H1 (cell line): ENCODE measurements at regions not wholly inside any gene's neighbourhood (a gene's known extent, or its start where the extent isn't known, plus 50 kb on each side); places are given as distances from the start of the nearest gene placed in this dataset.

Experiments
- CTCF ChIA-PET: fragments of 300-600 bp; sonication (Branson Sonifier 250); formaldehyde crosslinking; loops from one replicate; lab custom pipeline; 2021; ENCODE audit not compliant: partially characterized antibody; lab: Charles Lee
- POLR2A ChIA-PET: fragments of 300-600 bp; sonication (Branson Sonifier 250); formaldehyde crosslinking; loops from one replicate; lab custom pipeline; 2021; ENCODE audit warnings: inconsistent platforms; ENCODE audit not compliant: partially characterized antibody; lab: Charles Lee
- DNase-seq, 2 experiments: peaks; one replicate each; pipeline versions ENCODE4 v3.0.0 to v3.0.0-alpha.2; 2010 to 2022; ENCODE audit warnings: low spot score in 2 of 2, low read depth in 1 of 2, mixed read lengths in 1 of 2
- FAIRE-seq: peaks from 2 replicates; lab custom pipeline; 2011; peaks lifted over from hg19 to GRCh38; lab: Jason Lieb, UNC
- H2AFZ ChIP-seq: 2 replicates; pipeline ENCODE4 v1.8.1; 2012; ENCODE audit warnings: low read length, inconsistent platforms
- H2AK5ac ChIP-seq: 2 replicates; pipeline ENCODE4 v1.6.1; 2013; ENCODE audit warnings: low read depth, low read length
- H2BK120ac ChIP-seq: replicated peaks from 2 replicates; pipeline ENCODE3; 2013; ENCODE audit warnings: low read depth, low read length, inconsistent platforms
- H2BK12ac ChIP-seq: 2 replicates; pipeline ENCODE4 v1.6.1; 2013; ENCODE audit warnings: low read depth, low read length
- H2BK15ac ChIP-seq: 2 replicates; pipeline ENCODE4 v1.6.1; 2013; ENCODE audit warnings: low read length
- H2BK20ac ChIP-seq: 2 replicates; pipeline ENCODE4 v1.6.1; 2013; ENCODE audit warnings: low read length
- H2BK5ac ChIP-seq: 2 replicates; pipeline ENCODE4 v1.6.1; 2013; ENCODE audit warnings: low read depth, low read length
- H3K14ac ChIP-seq: 2 replicates; pipeline ENCODE4 v1.6.1; 2013; ENCODE audit warnings: inconsistent platforms; ENCODE audit not compliant: insufficient read length
- H3K18ac ChIP-seq: 2 replicates; pipeline ENCODE4 v1.6.1; 2013; ENCODE audit warnings: low read length; ENCODE audit errors: extremely low read depth
- H3K23ac ChIP-seq: 2 replicates; pipeline ENCODE4 v1.6.1; 2013; ENCODE audit warnings: inconsistent platforms; ENCODE audit not compliant: insufficient read length
- H3K23me2 ChIP-seq: 2 replicates; pipeline ENCODE4 v1.6.1; 2013; ENCODE audit warnings: low read depth, low read length
- H3K27ac ChIP-seq: 2 replicates; pipeline ENCODE4 v1.6.1; 2011; ENCODE audit warnings: low read depth, low read length, inconsistent platforms
- H3K27me3 ChIP-seq, 4 experiments: replicated peaks in 1 of 4; 1 replicate in 1 of 4; 2 replicates in 3 of 4; pipeline versions ENCODE4 v1.6.1 to v1.8.1; 2011 to 2013; ENCODE audit warnings: low read length in 3 of 4, mild to moderate bottlenecking in 3 of 4, inconsistent platforms in 2 of 4, mixed read lengths in 2 of 4, moderate library complexity in 1 of 4; ENCODE audit not compliant: control insufficient read depth in 3 of 4, insufficient read depth in 3 of 4; ENCODE audit errors: extremely low read depth in 1 of 4
- H3K36me3 ChIP-seq, 4 experiments: 2 replicates each; pipeline versions ENCODE4 v1.6.1 to v1.8.1; 2011 to 2013; ENCODE audit warnings: mild to moderate bottlenecking in 4 of 4, low read length in 3 of 4, moderate library complexity in 2 of 4, control low read depth in 1 of 4, inconsistent platforms in 1 of 4; ENCODE audit not compliant: insufficient read depth in 4 of 4, control insufficient read depth in 2 of 4
- H3K4ac ChIP-seq: replicated peaks from 2 replicates; pipeline ENCODE3; 2013; ENCODE audit warnings: low read length, low read depth, mixed read lengths, inconsistent platforms; ENCODE audit not compliant: insufficient read length
- H3K4me1 ChIP-seq, 4 experiments: replicated peaks in 1 of 4; 1 replicate in 1 of 4; 2 replicates in 3 of 4; pipeline versions ENCODE4 v1.6.1 to v1.8.1; 2011 to 2013; ENCODE audit warnings: low read length in 3 of 4, inconsistent platforms in 2 of 4, mixed read lengths in 1 of 4; ENCODE audit not compliant: insufficient read depth in 4 of 4, control insufficient read depth in 3 of 4
- H3K4me2 ChIP-seq, 2 experiments: 2 replicates each; pipeline versions ENCODE4 v1.6.1 to v1.8.1; 2011 to 2013; ENCODE audit warnings: low read depth in 2 of 2, low read length in 2 of 2, control low read depth in 1 of 2, inconsistent platforms in 1 of 2, mild to moderate bottlenecking in 1 of 2; ENCODE audit not compliant: insufficient read depth in 1 of 2
- H3K4me3 ChIP-seq, 4 experiments: fragments of 200-600, 300-600 bp in 1 of 4; sonication (generic), shearing (Covaris generic), sonication (Bioruptor Twin) in 1 of 4; 2 replicates each; pipeline versions ENCODE4 v1.5.1 to v1.8.1; 2011 to 2016; ENCODE audit warnings: low read length in 4 of 4, low read depth in 3 of 4, control low read depth in 2 of 4, inconsistent platforms in 2 of 4, mild to moderate bottlenecking in 2 of 4, mixed read lengths in 1 of 4, moderate library complexity in 1 of 4; ENCODE audit not compliant: insufficient read depth in 2 of 4; ENCODE audit errors: extremely low read depth in 1 of 4
- H3K56ac ChIP-seq: replicated peaks from 2 replicates; pipeline ENCODE3; 2013; ENCODE audit warnings: low read depth, mild to moderate bottlenecking, mixed read lengths, low read length, inconsistent platforms; ENCODE audit not compliant: insufficient read length
- H3K79me1 ChIP-seq: 2 replicates; pipeline ENCODE4 v1.6.1; 2013; ENCODE audit warnings: low read depth, low read length, control low read depth
- H3K79me2 ChIP-seq, 2 experiments: 2 replicates each; pipeline versions ENCODE4 v1.6.1 to v1.8.1; 2012 to 2013; ENCODE audit warnings: low read length in 2 of 2, mild to moderate bottlenecking in 2 of 2, inconsistent platforms in 1 of 2; ENCODE audit not compliant: insufficient read depth in 2 of 2, control insufficient read depth in 1 of 2
- H3K9ac ChIP-seq, 4 experiments: replicated peaks in 1 of 4; 1 replicate in 1 of 4; 2 replicates in 3 of 4; pipeline versions ENCODE4 v1.6.1 to v1.8.1; 2011 to 2013; ENCODE audit warnings: low read depth in 3 of 4, low read length in 3 of 4, control low read depth in 2 of 4, mild to moderate bottlenecking in 2 of 4, moderate library complexity in 2 of 4, inconsistent platforms in 1 of 4; ENCODE audit errors: extremely low read depth in 1 of 4
- H3K9me3 ChIP-seq, 2 experiments: 2 replicates each; pipeline versions ENCODE4 v1.6.1 to v1.8.1; 2012 to 2013; ENCODE audit warnings: mild to moderate bottlenecking in 2 of 2, moderate library complexity in 2 of 2, control low read depth in 1 of 2, inconsistent platforms in 1 of 2, low read depth in 1 of 2, low read length in 1 of 2, mixed read lengths in 1 of 2; ENCODE audit not compliant: insufficient read depth in 2 of 2
- H4K20me1 ChIP-seq, 2 experiments: replicated peaks in 1 of 2; 2 replicates each; pipeline versions ENCODE3 to v1.8.1; 2011 to 2013; ENCODE audit warnings: inconsistent platforms in 2 of 2, low read length in 2 of 2, mild to moderate bottlenecking in 1 of 2; ENCODE audit not compliant: insufficient read depth in 2 of 2, control insufficient read depth in 1 of 2
- H4K5ac ChIP-seq: 2 replicates; pipeline ENCODE4 v1.6.1; 2013; ENCODE audit warnings: low read length, low read depth, mixed read lengths, inconsistent platforms; ENCODE audit not compliant: insufficient read length
- H4K8ac ChIP-seq: 2 replicates; pipeline ENCODE4 v1.8.0; 2013; ENCODE audit warnings: mild to moderate bottlenecking, moderate library complexity, low read length, inconsistent platforms; ENCODE audit not compliant: insufficient read depth; ENCODE audit errors: extremely low read depth
- H4K91ac ChIP-seq: replicated peaks from 2 replicates; pipeline ENCODE3; 2013; ENCODE audit warnings: low read length, mixed read lengths, inconsistent platforms; ENCODE audit not compliant: insufficient read length
- BACH1 ChIP-seq: IDR thresholded peaks from 2 replicates; pipeline ENCODE4 v1.6.1; 2012; ENCODE audit warnings: low read length, improper control_type of control experiment
- CEBPB ChIP-seq: IDR thresholded peaks from 2 replicates; pipeline ENCODE4 v1.6.1; 2012; ENCODE audit warnings: low read depth, low read length
- CTCF ChIP-seq, 3 experiments: IDR thresholded peaks; 1 replicate in 2 of 3; 2 replicates in 1 of 3; pipeline versions ENCODE4 v1.5.1 to v1.6.1; 2011; ENCODE audit warnings: low read length in 3 of 3, mild to moderate bottlenecking in 3 of 3, inconsistent platforms in 2 of 3, low read depth in 1 of 3, moderate library complexity in 1 of 3; ENCODE audit not compliant: insufficient read depth in 1 of 3; ENCODE audit errors: control extremely low read depth in 1 of 3
- EZH2 ChIP-seq: fragments of 200-600 bp; sonication (generic); IDR thresholded peaks from 2 replicates; pipeline ENCODE4 v1.7.1; 2012; ENCODE audit warnings: low read depth, mild to moderate bottlenecking, moderate library complexity, low read length, inconsistent platforms; ENCODE audit not compliant: severe bottlenecking
- GABPA ChIP-seq: IDR thresholded peaks from 2 replicates; pipeline ENCODE4 v1.6.1; 2011; ENCODE audit warnings: mild to moderate bottlenecking, low read length, moderate library complexity, borderline replicate concordance; ENCODE audit not compliant: insufficient read depth
- GTF2F1 ChIP-seq: IDR thresholded peaks from 2 replicates; pipeline ENCODE4 v1.6.1; 2012; ENCODE audit warnings: low read depth, low read length, improper control_type of control experiment, borderline replicate concordance
- HDAC2 ChIP-seq, 2 experiments: fragments of 300-600 bp in 1 of 2; sonication (generic) in 1 of 2; IDR thresholded peaks; 2 replicates each; pipeline ENCODE4 v1.6.1; 2011 to 2012; ENCODE audit warnings: low read depth in 2 of 2, low read length in 2 of 2, mild to moderate bottlenecking in 2 of 2, moderate library complexity in 2 of 2, borderline replicate concordance in 1 of 2, inconsistent platforms in 1 of 2
- MAX ChIP-seq: IDR thresholded peaks from 2 replicates; pipeline ENCODE4 v1.6.1; 2012; ENCODE audit warnings: inconsistent platforms
- RNF2 ChIP-seq: fragments of 200-900, 300-1000 bp; sonication (generic); IDR thresholded peaks from 2 replicates; pipeline ENCODE4 v1.7.1; 2016; ENCODE audit warnings: borderline replicate concordance, low read depth, mild to moderate bottlenecking, antibody characterized with exemption, low read length; ENCODE audit not compliant: poor library complexity, severe bottlenecking; ENCODE audit errors: missing control alignments
- SUZ12 ChIP-seq: fragments of 200-600 bp; sonication (generic); IDR thresholded peaks from 2 replicates; pipeline ENCODE4 v1.6.1; 2012; ENCODE audit warnings: mild to moderate bottlenecking, inconsistent platforms, low read length, moderate library complexity, mixed read lengths
- TCF12 ChIP-seq: IDR thresholded peaks from 2 replicates; pipeline ENCODE4 v1.6.1; 2011; ENCODE audit warnings: low read depth, mild to moderate bottlenecking, low read length
- YY1 ChIP-seq: IDR thresholded peaks from 2 replicates; pipeline ENCODE4 v1.6.1; 2011; ENCODE audit warnings: low read depth, mild to moderate bottlenecking, low read length
- ZNF274 ChIP-seq: IDR thresholded peaks from 2 replicates; pipeline ENCODE4 v1.7.0; 2012; ENCODE audit warnings: low read length, borderline replicate concordance; ENCODE audit errors: extremely low read depth

- H3K27ac ChIP-seq, result no peak overlapping the region
- FAIRE-seq (no peak), DNase-seq (no peak)
- no peaks in the 10 kb centered on the region for H3K4me1 ChIP-seq
- no peaks in the 10 kb centered on the region for H3K79me1 ChIP-seq
- H3K4me3 ChIP-seq, result no peak overlapping the region
- H4K20me1 ChIP-seq, result no peaks in the 10 kb centered on the region
- no peak overlapping the region for H3K23ac ChIP-seq
- no peak overlapping the region for H4K8ac ChIP-seq
- no peak overlapping the region for H2BK15ac ChIP-seq
- no peak overlapping the region for H3K14ac ChIP-seq
- ChIA-PET POLR2A (no interaction called here), CTCF (no interaction called here)
- no peak overlapping the region for H3K9ac ChIP-seq
- no peaks in the 10 kb centered on the region for H3K9me3 ChIP-seq
- H2AFZ ChIP-seq, result no peak overlapping the region
- no peak overlapping the region for H2BK12ac ChIP-seq
- no peaks in the 10 kb centered on the region for H3K27me3 ChIP-seq
- H4K5ac ChIP-seq, result no peak overlapping the region
- no peaks in the 10 kb centered on the region for H3K23me2 ChIP-seq
- no peak overlapping the region for H2BK5ac ChIP-seq
- no peak overlapping the region for H3K4me2 ChIP-seq
- no peak overlapping the region for H3K4ac ChIP-seq
- H4K91ac ChIP-seq, result no peak overlapping the region
- H3K56ac ChIP-seq, result no peak overlapping the region
- no peak overlapping the region for H2AK5ac ChIP-seq
- no peak overlapping the region for H2BK120ac ChIP-seq
- no peaks in the 10 kb centered on the region for H3K79me2 ChIP-seq
- no peak overlapping the region for H3K18ac ChIP-seq
- H2BK20ac ChIP-seq, result no peak overlapping the region
- no peaks in the 10 kb centered on the region for H3K36me3 ChIP-seq
- TF ChIP-seq CTCF (IDR thresholded peaks at IDR 0.05; ENCODE audit: control extremely low read depth in 1 of 3, insufficient read depth in 1 of 3, low read depth in 1 of 3, low read length in 3 of 3), result no peak
- TF ChIP-seq TCF12, result no peak
- no peak for TF ChIP-seq HDAC2 (IDR thresholded peaks at IDR 0.05; ENCODE audit: borderline replicate concordance in 1 of 2, low read depth in 2 of 2, low read length in 2 of 2)
- TF ChIP-seq YY1, result no peak
- TF ChIP-seq GABPA, result no peak
- no peak for TF ChIP-seq EZH2
- TF ChIP-seq BACH1, result no peak
- no peak for TF ChIP-seq GTF2F1
- TF ChIP-seq RNF2, result no peak
- TF ChIP-seq MAX, result no peak
- no peak for TF ChIP-seq SUZ12
- TF ChIP-seq ZNF274, result no peak
- TF ChIP-seq CEBPB, result no peak
These were observed 109.5 kb downstream of the DIO2 start for GRCh38 chr14:80101835-80102234.
